WTC11 (cell line): ENCODE measurements at regions not wholly inside any gene's neighbourhood (a gene's known extent, or its start where the extent isn't known, plus 50 kb on each side); places are given as distances from the start of the nearest gene placed in this dataset.

Experiments
- ATAC-seq: fragments of 200-7000 bp; cut with Tn5 transposase; 2 replicates; pipeline ENCODE4 v1.10.0; 2021; ENCODE audit warnings: mild to moderate bottlenecking, moderate library complexity
- CTCF ChIA-PET: fragments of 300-600 bp; sonication (Branson Sonifier 250); formaldehyde crosslinking; loops from one replicate; lab custom pipeline; 2021; ENCODE audit warnings: antibody characterized with exemption; lab: Charles Lee
- POLR2A ChIA-PET: fragments of 350-600 bp; sonication (Branson Sonifier 250); formaldehyde crosslinking; loops from one replicate; lab custom pipeline; 2021; ENCODE audit warnings: antibody characterized with exemption; lab: Charles Lee
- DNase-seq: peaks from one replicate; pipeline ENCODE4 v3.0.0; 2021; ENCODE audit warnings: low spot score
- H3K27ac Mint-ChIP-seq: 2 replicates; pipeline ENCODE4 v1.8.0; 2021; ENCODE audit warnings: mixed read lengths
- H3K27me3 Mint-ChIP-seq: 2 replicates; pipeline ENCODE4 v1.8.0; 2021; ENCODE audit warnings: low read depth, mild to moderate bottlenecking, moderate library complexity, mixed read lengths
- H3K36me3 Mint-ChIP-seq: 2 replicates; pipeline ENCODE4 v1.8.0; 2021; ENCODE audit warnings: mixed read lengths
- H3K4me1 Mint-ChIP-seq: 2 replicates; pipeline ENCODE4 v1.8.0; 2022; ENCODE audit warnings: mixed read lengths
- H3K4me3 Mint-ChIP-seq: 2 replicates; pipeline ENCODE4 v1.8.0; 2021; ENCODE audit warnings: mild to moderate bottlenecking, moderate library complexity, mixed read lengths
- H3K9me3 Mint-ChIP-seq: 2 replicates; pipeline ENCODE4 v1.8.0; 2021; ENCODE audit warnings: mixed read lengths
- CBFB ChIP-seq: sonication (generic); formaldehyde crosslinking; IDR thresholded peaks from 2 replicates; pipeline ENCODE4 v1.8.1; 2022; ENCODE audit warnings: mild to moderate bottlenecking, low read depth, missing genetic modification reagents
- FOXJ3 ChIP-seq: sonication (generic); formaldehyde crosslinking; IDR thresholded peaks from 2 replicates; pipeline ENCODE4 v1.9.0; 2021; ENCODE audit warnings: missing genetic modification reagents, mild to moderate bottlenecking, borderline replicate concordance
- FOXP1 ChIP-seq: sonication (generic); formaldehyde crosslinking; IDR thresholded peaks from 2 replicates; pipeline ENCODE4 v1.8.0; 2022; ENCODE audit warnings: missing genetic modification reagents, mild to moderate bottlenecking, moderate library complexity, borderline replicate concordance
- HMGA2 ChIP-seq: fragments of 250-450 bp; sonication (Bioruptor Pico); IDR thresholded peaks from 2 replicates; pipeline ENCODE4 v1.4.0; 2021; ENCODE audit warnings: mild to moderate bottlenecking, moderate library complexity
- IRF1 ChIP-seq: sonication (generic); formaldehyde crosslinking; IDR thresholded peaks from 2 replicates; pipeline ENCODE4 v1.8.0; 2023; ENCODE audit warnings: missing genetic modification reagents
- MYBL2 ChIP-seq: sonication (generic); formaldehyde crosslinking; IDR thresholded peaks from 2 replicates; pipeline ENCODE4 v1.8.1; 2023; ENCODE audit warnings: mild to moderate bottlenecking, moderate library complexity, missing genetic modification reagents
- NR1H2 ChIP-seq: sonication (generic); formaldehyde crosslinking; IDR thresholded peaks from 2 replicates; pipeline ENCODE4 v1.9.0; 2021; ENCODE audit warnings: mild to moderate bottlenecking, moderate library complexity, missing genetic modification reagents
- PREB ChIP-seq: sonication (generic); formaldehyde crosslinking; IDR thresholded peaks from 2 replicates; pipeline ENCODE4 v1.8.1; 2022; ENCODE audit warnings: mild to moderate bottlenecking, missing genetic modification reagents, moderate library complexity, borderline replicate concordance
- RELA ChIP-seq: sonication (generic); formaldehyde crosslinking; IDR thresholded peaks from 2 replicates; pipeline ENCODE4 v1.8.1; 2022; ENCODE audit warnings: missing genetic modification reagents, mild to moderate bottlenecking, borderline replicate concordance
- SP1 ChIP-seq: sonication (generic); formaldehyde crosslinking; conservative IDR thresholded peaks from 2 replicates; pipeline ENCODE4 v1.8.1; 2022; ENCODE audit warnings: missing genetic modification reagents
- TCF7 ChIP-seq: sonication (generic); formaldehyde crosslinking; IDR thresholded peaks from 2 replicates; pipeline ENCODE4 v1.8.0; 2022; ENCODE audit warnings: mild to moderate bottlenecking, low read depth, missing genetic modification reagents, moderate library complexity
- TEAD1 ChIP-seq: sonication (generic); formaldehyde crosslinking; IDR thresholded peaks from 2 replicates; pipeline ENCODE4 v1.8.0; 2022; ENCODE audit warnings: mild to moderate bottlenecking, missing genetic modification reagents
- TEAD4 ChIP-seq: sonication (generic); formaldehyde crosslinking; IDR thresholded peaks from 2 replicates; pipeline ENCODE4 v1.8.0; 2022; ENCODE audit warnings: mild to moderate bottlenecking, missing genetic modification reagents
- USF1 ChIP-seq: sonication (generic); formaldehyde crosslinking; IDR thresholded peaks from 2 replicates; pipeline ENCODE4 v1.8.0; 2022; ENCODE audit warnings: mild to moderate bottlenecking, missing genetic modification reagents
- ZNF121 ChIP-seq: sonication (generic); formaldehyde crosslinking; IDR thresholded peaks from 2 replicates; pipeline ENCODE4 v1.8.0; 2023; ENCODE audit warnings: missing genetic modification reagents
- ZNF219 ChIP-seq: sonication (generic); formaldehyde crosslinking; IDR thresholded peaks from 2 replicates; pipeline ENCODE4 v1.8.0; 2023; ENCODE audit warnings: missing genetic modification reagents, mild to moderate bottlenecking, borderline replicate concordance
- ZNF425 ChIP-seq: fragments of 250-450 bp; sonication (Bioruptor Pico); conservative IDR thresholded peaks from 2 replicates; pipeline ENCODE4 v1.9.0; 2021; ENCODE audit warnings: mild to moderate bottlenecking
- ZNF532 ChIP-seq: fragments of 250-450 bp; sonication (Bioruptor Pico); IDR thresholded peaks from 2 replicates; pipeline ENCODE4 v1.9.0; 2021; ENCODE audit warnings: mild to moderate bottlenecking, borderline replicate concordance
- ZSCAN18 ChIP-seq: fragments of 250-450 bp; sonication (Bioruptor Pico); IDR thresholded peaks from 2 replicates; pipeline ENCODE4 v2.1.2; 2022; ENCODE audit warnings: mild to moderate bottlenecking, moderate library complexity
- TF ChIP-seq, protein P1 (sequence below): sonication (generic); formaldehyde crosslinking; IDR thresholded peaks from 2 replicates; pipeline ENCODE4 v1.8.1; 2023; ENCODE audit warnings: mild to moderate bottlenecking, missing genetic modification reagents

- no peak for TF ChIP-seq CBFB
- no peak for TF ChIP-seq TEAD4 (CRISPR knock-in tag)
- TF ChIP-seq USF1 (CRISPR knock-in tag), result no peak
- TF ChIP-seq SP1 (CRISPR knock-in tag), result no peak
Measured at GRCh38 chr4:187840814-187841213, 154.8 kb upstream of the ZFP42 start (continued).

GRCh38 chr4:187849556-187850225 is 145.9 kb upstream of the ZFP42 start:
- H3K9me3 Mint-ChIP-seq, result peaks cover 29% of the 10 kb centered on the region
- TF ChIP-seq HMGA2 (CRISPR knock-in tag), result no peak
- no peak for TF ChIP-seq ZNF425 (CRISPR knock-in tag)
- TF ChIP-seq, all 79 proteins: peak for 0
- 0 out of 2 replicates have a peak, but pooled peaks cover 6% of the 10 kb centered on the region for H3K36me3 Mint-ChIP-seq
- H3K4me3 Mint-ChIP-seq, result no peak overlapping the region
- ChIA-PET CTCF (no interaction called here), POLR2A (no interaction called here)
- H3K27me3 Mint-ChIP-seq, result no peaks in the 10 kb centered on the region
- peaks cover 4% of the 10 kb centered on the region; the same call in 1 of the 2 replicates for H3K4me1 Mint-ChIP-seq
- ATAC-seq (no peak), DNase-seq (no peak)
- no peak overlapping the region for H3K27ac Mint-ChIP-seq

DNA sequence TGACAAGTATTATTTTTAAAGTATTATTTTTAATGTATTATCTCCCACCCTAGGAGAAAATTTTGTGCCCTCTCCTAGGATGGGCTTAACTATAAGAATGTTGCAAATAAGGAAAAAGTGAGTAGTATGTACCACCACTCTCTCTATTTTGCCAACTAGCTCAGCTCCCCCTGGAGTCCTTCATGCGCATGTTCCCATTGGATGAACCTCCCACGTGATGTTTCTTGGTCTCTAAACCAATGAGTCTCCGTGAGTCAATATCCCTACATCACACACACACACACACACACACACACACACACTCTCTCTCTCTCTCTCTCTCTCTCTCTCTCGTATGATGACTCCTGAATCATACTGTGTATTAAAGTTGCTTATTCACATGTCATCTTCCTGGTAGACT is 129.7 kb upstream of the ZFP42 start:
- Mint-ChIP-seq H3K36me3 (peaks cover 28% of the 10 kb centered on the region), H3K4me1 (no peaks in the 10 kb centered on the region), H3K4me3 (no peak overlapping the region), H3K9me3 (peaks cover 31% of the 10 kb centered on the region), H3K27me3 (no peaks in the 10 kb centered on the region), H3K27ac (no peak overlapping the region)
- peak; percentile 61 for ATAC-seq
- CTCF ChIA-PET, result no interaction called here
- POLR2A ChIA-PET, result no interaction called here
- no peak for DNase-seq
- TF ChIP-seq HMGA2 (CRISPR knock-in tag), result no peak
- no peak for TF ChIP-seq IRF1 (CRISPR knock-in tag)
- TF ChIP-seq USF1 (CRISPR knock-in tag), result no peak
- TF ChIP-seq ZNF219 (CRISPR knock-in tag), result no peak
- no peak for TF ChIP-seq RELA (CRISPR knock-in tag)
- TF ChIP-seq TCF7, result no peak
- no peak for TF ChIP-seq FOXP1
- no peak for TF ChIP-seq PREB (CRISPR knock-in tag)
- TF ChIP-seq ZNF532 (CRISPR knock-in tag), result no peak
- TF ChIP-seq MYBL2 (CRISPR knock-in tag), result no peak
- TF ChIP-seq NR1H2 (CRISPR knock-in tag), result no peak
- no peak for TF ChIP-seq FOXJ3
- no peak for TF ChIP-seq ZSCAN18 (CRISPR knock-in tag)
- TF ChIP-seq, protein P1, sequence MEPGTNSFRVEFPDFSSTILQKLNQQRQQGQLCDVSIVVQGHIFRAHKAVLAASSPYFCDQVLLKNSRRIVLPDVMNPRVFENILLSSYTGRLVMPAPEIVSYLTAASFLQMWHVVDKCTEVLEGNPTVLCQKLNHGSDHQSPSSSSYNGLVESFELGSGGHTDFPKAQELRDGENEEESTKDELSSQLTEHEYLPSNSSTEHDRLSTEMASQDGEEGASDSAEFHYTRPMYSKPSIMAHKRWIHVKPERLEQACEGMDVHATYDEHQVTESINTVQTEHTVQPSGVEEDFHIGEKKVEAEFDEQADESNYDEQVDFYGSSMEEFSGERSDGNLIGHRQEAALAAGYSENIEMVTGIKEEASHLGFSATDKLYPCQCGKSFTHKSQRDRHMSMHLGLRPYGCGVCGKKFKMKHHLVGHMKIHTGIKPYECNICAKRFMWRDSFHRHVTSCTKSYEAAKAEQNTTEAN (CRISPR knock-in tag), result no peak
- no peak for TF ChIP-seq CBFB
- no peak for TF ChIP-seq TEAD1 (CRISPR knock-in tag)
- no peak for TF ChIP-seq ZNF121 (CRISPR knock-in tag)
